HepG2 (cell line): ENCODE measurements at regions not wholly inside any gene's neighbourhood (a gene's known extent, or its start where the extent isn't known, plus 50 kb on each side); places are given as distances from the start of the nearest gene placed in this dataset.
A peak's percentile ranks its signal among the peaks of the same experiment; 100 is the strongest.

Experiments used
- ATAC-seq: fragments of 200-7000 bp; cut with Tn5 transposase; 3 replicates; pipeline ENCODE4 v1.9.1; 2020; ENCODE audit warnings: mild to moderate bottlenecking, moderate library complexity
- BruUV-seq: library from RNA; stranded (reverse); fragments of 400-500 nt; replicated peaks from 2 replicates; lab custom pipeline; 2021; lab: Mats Ljungman, UMichigan
- CTCF ChIA-PET: fragments of 300-600 bp; formaldehyde crosslinking; extraction: SDS; loops from one replicate; lab custom pipeline; 2021; ENCODE audit warnings: low total read pairs, inconsistent platforms, low intra/inter-chr PET ratio; lab: Yijun Ruan, JAX
- POLR2A ChIA-PET: fragments of 350-600 bp; sonication (Branson Sonifier 250); formaldehyde crosslinking; loops from one replicate; lab custom pipeline; 2020; ENCODE audit warnings: antibody characterized with exemption, inconsistent platforms; lab: Yijun Ruan, JAX
- DNase-seq: peaks from one replicate; pipeline ENCODE4 v3.0.0-alpha.2; 2015; ENCODE audit warnings: low spot score
- FAIRE-seq: peaks from 3 replicates; lab custom pipeline; 2011; peaks lifted over from hg19 to GRCh38; lab: Jason Lieb, UNC
- H2AFZ ChIP-seq: one replicate; pipeline ENCODE4 v1.6.1; 2011; ENCODE audit warnings: low read length, inconsistent platforms
- H3K27ac ChIP-seq: fragments of 300-600 bp; 3 replicates; pipeline ENCODE4 v1.8.0; 2011; ENCODE audit warnings: mixed run types, mild to moderate bottlenecking, mixed read lengths, low read length, inconsistent platforms; ENCODE audit not compliant: insufficient read depth; ENCODE audit errors: extremely low read length
- H3K27me3 ChIP-seq, 2 experiments: fragments of 200-600 bp in 1 of 2; 2 replicates in 1 of 2; 3 replicates in 1 of 2; pipeline versions ENCODE4 v1.6.0 to v1.8.0; 2011; ENCODE audit warnings: low read length in 2 of 2, mild to moderate bottlenecking in 2 of 2, moderate library complexity in 2 of 2, inconsistent platforms in 1 of 2; ENCODE audit not compliant: insufficient read depth in 2 of 2, control insufficient read depth in 1 of 2
- H3K36me3 ChIP-seq, 2 experiments: fragments of 200-600 bp in 1 of 2; replicated peaks in 1 of 2; 2 replicates in 1 of 2; 3 replicates in 1 of 2; pipeline versions ENCODE4 v1.5.1 to v1.8.0; 2011; ENCODE audit warnings: low read length in 2 of 2, inconsistent platforms in 1 of 2; ENCODE audit not compliant: insufficient read depth in 2 of 2, control insufficient read depth in 1 of 2
- H3K4me1 ChIP-seq: 2 replicates; pipeline ENCODE4 v1.5.1; 2012; ENCODE audit warnings: low read length, inconsistent platforms; ENCODE audit not compliant: insufficient read depth
- H3K4me2 ChIP-seq: 2 replicates; pipeline ENCODE4 v1.6.0; 2011; ENCODE audit warnings: low read depth, low read length, inconsistent platforms
- H3K4me3 ChIP-seq, 3 experiments: fragments of 200-600 bp in 1 of 3; sonication (generic), shearing (Covaris generic) in 1 of 3; replicated peaks in 1 of 3; 2 replicates each; pipeline ENCODE4 v1.5.1; 2011 to 2016; ENCODE audit warnings: low read length in 3 of 3, inconsistent platforms in 2 of 3, low read depth in 2 of 3, mild to moderate bottlenecking in 2 of 3, control low read depth in 1 of 3, mixed read lengths in 1 of 3; ENCODE audit not compliant: insufficient read depth in 1 of 3
- H3K79me2 ChIP-seq: one replicate; pipeline ENCODE4 v1.6.1; 2011; ENCODE audit warnings: low read length, inconsistent platforms; ENCODE audit not compliant: insufficient read depth
- H3K9ac ChIP-seq: 2 replicates; pipeline ENCODE4 v1.6.0; 2011; ENCODE audit warnings: mild to moderate bottlenecking, low read depth, low read length, inconsistent platforms; ENCODE audit not compliant: insufficient read depth
- H3K9me3 ChIP-seq: 2 replicates; pipeline ENCODE4 v1.5.1; 2012; ENCODE audit warnings: mild to moderate bottlenecking, low read length
- H4K20me1 ChIP-seq: 2 replicates; pipeline ENCODE4 v1.6.0; 2011; ENCODE audit warnings: inconsistent platforms, mild to moderate bottlenecking, low read length, moderate library complexity; ENCODE audit not compliant: insufficient read depth
- ETV5 ChIP-seq: IDR thresholded peaks from 2 replicates; pipeline ENCODE4 v1.6.1; 2018; ENCODE audit warnings: missing biosample characterization, missing genetic modification reagents, inconsistent platforms, borderline replicate concordance
- GPBP1L1 ChIP-seq: sonication (generic); formaldehyde crosslinking; IDR thresholded peaks from 2 replicates; pipeline ENCODE4 v1.5.0; 2020; ENCODE audit warnings: mild to moderate bottlenecking, missing genetic modification reagents
- MAFF ChIP-seq: IDR thresholded peaks from 2 replicates; pipeline ENCODE4 v1.6.1; 2011; ENCODE audit warnings: low read depth, low read length, improper control_type of control experiment
- MAFK ChIP-seq, 2 experiments: IDR thresholded peaks in 1 of 2; conservative IDR thresholded peaks in 1 of 2; 2 replicates each; pipeline ENCODE4 v1.6.1; 2011; ENCODE audit warnings: improper control_type of control experiment in 2 of 2, low read length in 2 of 2
- ZBTB38 ChIP-seq: sonication (generic); formaldehyde crosslinking; IDR thresholded peaks from 2 replicates; pipeline ENCODE4 v1.5.1; 2020; ENCODE audit warnings: mild to moderate bottlenecking, missing genetic modification reagents
- ZFP82 ChIP-seq: sonication (generic); formaldehyde crosslinking; IDR thresholded peaks from 2 replicates; pipeline ENCODE4 v1.5.1; 2020; ENCODE audit warnings: mild to moderate bottlenecking, missing genetic modification reagents, borderline replicate concordance
- ZNF350 ChIP-seq: sonication (generic); formaldehyde crosslinking; IDR thresholded peaks from 2 replicates; pipeline ENCODE4 v1.4.0; 2020; ENCODE audit warnings: mild to moderate bottlenecking, low read depth, missing genetic modification reagents, borderline replicate concordance
- ZNF546 ChIP-seq: sonication (generic); formaldehyde crosslinking; conservative IDR thresholded peaks from 2 replicates; pipeline ENCODE4 v1.8.1; 2023; ENCODE audit warnings: mild to moderate bottlenecking, missing genetic modification reagents
- ZNF619 ChIP-seq: sonication (generic); formaldehyde crosslinking; IDR thresholded peaks from 2 replicates; pipeline ENCODE4 v1.4.0; 2020; ENCODE audit warnings: mild to moderate bottlenecking, missing genetic modification reagents
- WGBS: methylation state at CpG from one replicate; pipeline ENCODE4 v1.1.6; 2017; ENCODE audit warnings: low lambda C conversion rate; 5-methylcytosine and 5-hydroxymethylcytosine counted together
- in situ Hi-C: cut with HindIII; loops from 2 replicates; pipeline ENCODE4 v1.10.0; 2017; ENCODE audit warnings: low pct_unique_long_range_greater_than_20kb; ENCODE audit not compliant: extremely low pct_ligation_motif_present
- intact Hi-C: fragments of 100-400 bp; cut with micrococcal nuclease; formaldehyde crosslinking; loops from one replicate; pipeline ENCODE4 v1.10.0; 2022; ENCODE audit not compliant: unreplicated experiment
- TF ChIP-seq, protein P1 (sequence below): sonication (generic); formaldehyde crosslinking; IDR thresholded peaks from 2 replicates; pipeline ENCODE4 v1.4.0; 2020; ENCODE audit warnings: missing genetic modification reagents, borderline replicate concordance
- TF ChIP-seq, protein P2 (sequence below): sonication (generic); formaldehyde crosslinking; IDR thresholded peaks from 2 replicates; pipeline ENCODE4 v1.5.1; 2020; ENCODE audit warnings: mild to moderate bottlenecking, missing genetic modification reagents, moderate library complexity

DNA sequence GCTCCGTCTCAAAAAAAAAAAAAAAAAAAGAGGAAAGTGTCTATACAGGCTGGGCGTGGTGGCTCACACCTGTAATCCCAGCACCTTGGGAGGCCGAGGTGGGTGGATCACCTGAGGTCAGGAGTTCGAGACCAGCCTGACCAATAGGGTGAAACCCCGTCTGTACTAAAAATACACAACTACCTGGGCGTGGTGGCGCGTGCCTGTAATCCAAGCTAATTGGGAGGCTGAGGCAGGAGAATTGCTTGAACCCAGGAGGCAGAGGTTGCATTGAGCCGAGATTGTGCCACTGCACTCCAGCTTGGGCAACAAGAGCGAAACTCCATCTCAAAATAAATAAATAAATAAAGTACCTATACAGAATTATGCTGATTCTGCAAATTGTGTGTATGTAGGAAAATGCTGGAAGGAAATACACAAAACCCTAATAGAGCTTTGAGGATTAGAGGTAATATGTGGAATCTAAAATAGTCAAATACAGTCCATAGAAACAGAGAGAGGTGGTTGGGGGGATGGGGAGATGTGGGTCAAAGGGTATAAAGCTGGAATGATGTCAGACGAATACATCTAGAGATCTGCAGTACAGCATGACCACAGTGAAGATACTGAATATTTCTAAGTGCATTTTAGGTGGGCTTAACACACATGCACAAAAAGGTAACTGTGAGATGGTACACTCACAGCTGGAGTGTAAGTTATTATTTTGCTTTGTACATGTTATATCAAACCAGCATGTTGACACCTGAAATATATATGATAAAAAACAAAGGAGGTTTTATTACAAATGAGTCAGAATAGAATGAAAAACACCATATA is 174.5 kb upstream of the KLF14 start:
- no peak for DNase-seq
- H3K36me3 ChIP-seq = peaks cover 1 to 6% of the 10 kb centered on the region in 2 experiments; a peak in 4 of 5 replicates
- 95% methylated on average over 11 of the region's 11 CpGs for WGBS
- intact Hi-C loops (no loop called here), in situ Hi-C loops (no loop called here)
- H3K4me3 ChIP-seq = peak overlapping the region in 1 of 3 experiments; percentile 7; a peak in 2 of 6 replicates
- no peaks in the 10 kb centered on the region for H3K27me3 ChIP-seq
- ChIA-PET CTCF (no interaction called here), POLR2A (interaction anchor here (0.7 kb wide), 1 partner anchor 86 kb away, joined by 3 read pairs; no protein-coding TSS in a partner anchor)
- no peaks in the 10 kb centered on the region for H3K9me3 ChIP-seq
- peak overlapping the region; percentile 84 for H3K4me2 ChIP-seq
- FAIRE-seq = no peak
- ATAC-seq = no peak
- peaks cover 95% of the 10 kb centered on the region for H3K79me2 ChIP-seq
- no TSS peak for BruUV-seq
- no peak overlapping the region for H3K9ac ChIP-seq
- H3K27ac ChIP-seq = no peak overlapping the region
- TF ChIP-seq ZFP82 (CRISPR knock-in tag) (no peak), ETV5 (no peak), ZNF350 (CRISPR knock-in tag) (no peak), MAFF (peak; percentile 95), MAFK (conservative IDR thresholded peaks at IDR 0.05 in 1 of 2, IDR thresholded peaks at IDR 0.05 in 1 of 2; ENCODE audit: low read length in 2 of 2) (peak; percentile 95 to 96), ZNF619 (no peak), ZBTB38 (CRISPR knock-in tag) (0 out of 2 replicates have a peak, but pooled peaks have one; percentile 42), ZNF546 (CRISPR knock-in tag) (no peak), GPBP1L1 (CRISPR knock-in tag) (no peak)
- TF ChIP-seq, protein P1, sequence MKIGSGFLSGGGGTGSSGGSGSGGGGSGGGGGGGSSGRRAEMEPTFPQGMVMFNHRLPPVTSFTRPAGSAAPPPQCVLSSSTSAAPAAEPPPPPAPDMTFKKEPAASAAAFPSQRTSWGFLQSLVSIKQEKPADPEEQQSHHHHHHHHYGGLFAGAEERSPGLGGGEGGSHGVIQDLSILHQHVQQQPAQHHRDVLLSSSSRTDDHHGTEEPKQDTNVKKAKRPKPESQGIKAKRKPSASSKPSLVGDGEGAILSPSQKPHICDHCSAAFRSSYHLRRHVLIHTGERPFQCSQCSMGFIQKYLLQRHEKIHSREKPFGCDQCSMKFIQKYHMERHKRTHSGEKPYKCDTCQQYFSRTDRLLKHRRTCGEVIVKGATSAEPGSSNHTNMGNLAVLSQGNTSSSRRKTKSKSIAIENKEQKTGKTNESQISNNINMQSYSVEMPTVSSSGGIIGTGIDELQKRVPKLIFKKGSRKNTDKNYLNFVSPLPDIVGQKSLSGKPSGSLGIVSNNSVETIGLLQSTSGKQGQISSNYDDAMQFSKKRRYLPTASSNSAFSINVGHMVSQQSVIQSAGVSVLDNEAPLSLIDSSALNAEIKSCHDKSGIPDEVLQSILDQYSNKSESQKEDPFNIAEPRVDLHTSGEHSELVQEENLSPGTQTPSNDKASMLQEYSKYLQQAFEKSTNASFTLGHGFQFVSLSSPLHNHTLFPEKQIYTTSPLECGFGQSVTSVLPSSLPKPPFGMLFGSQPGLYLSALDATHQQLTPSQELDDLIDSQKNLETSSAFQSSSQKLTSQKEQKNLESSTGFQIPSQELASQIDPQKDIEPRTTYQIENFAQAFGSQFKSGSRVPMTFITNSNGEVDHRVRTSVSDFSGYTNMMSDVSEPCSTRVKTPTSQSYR (CRISPR knock-in tag) = peak; percentile 16; the same call in 1 of the 2 replicates
- TF ChIP-seq, protein P2, sequence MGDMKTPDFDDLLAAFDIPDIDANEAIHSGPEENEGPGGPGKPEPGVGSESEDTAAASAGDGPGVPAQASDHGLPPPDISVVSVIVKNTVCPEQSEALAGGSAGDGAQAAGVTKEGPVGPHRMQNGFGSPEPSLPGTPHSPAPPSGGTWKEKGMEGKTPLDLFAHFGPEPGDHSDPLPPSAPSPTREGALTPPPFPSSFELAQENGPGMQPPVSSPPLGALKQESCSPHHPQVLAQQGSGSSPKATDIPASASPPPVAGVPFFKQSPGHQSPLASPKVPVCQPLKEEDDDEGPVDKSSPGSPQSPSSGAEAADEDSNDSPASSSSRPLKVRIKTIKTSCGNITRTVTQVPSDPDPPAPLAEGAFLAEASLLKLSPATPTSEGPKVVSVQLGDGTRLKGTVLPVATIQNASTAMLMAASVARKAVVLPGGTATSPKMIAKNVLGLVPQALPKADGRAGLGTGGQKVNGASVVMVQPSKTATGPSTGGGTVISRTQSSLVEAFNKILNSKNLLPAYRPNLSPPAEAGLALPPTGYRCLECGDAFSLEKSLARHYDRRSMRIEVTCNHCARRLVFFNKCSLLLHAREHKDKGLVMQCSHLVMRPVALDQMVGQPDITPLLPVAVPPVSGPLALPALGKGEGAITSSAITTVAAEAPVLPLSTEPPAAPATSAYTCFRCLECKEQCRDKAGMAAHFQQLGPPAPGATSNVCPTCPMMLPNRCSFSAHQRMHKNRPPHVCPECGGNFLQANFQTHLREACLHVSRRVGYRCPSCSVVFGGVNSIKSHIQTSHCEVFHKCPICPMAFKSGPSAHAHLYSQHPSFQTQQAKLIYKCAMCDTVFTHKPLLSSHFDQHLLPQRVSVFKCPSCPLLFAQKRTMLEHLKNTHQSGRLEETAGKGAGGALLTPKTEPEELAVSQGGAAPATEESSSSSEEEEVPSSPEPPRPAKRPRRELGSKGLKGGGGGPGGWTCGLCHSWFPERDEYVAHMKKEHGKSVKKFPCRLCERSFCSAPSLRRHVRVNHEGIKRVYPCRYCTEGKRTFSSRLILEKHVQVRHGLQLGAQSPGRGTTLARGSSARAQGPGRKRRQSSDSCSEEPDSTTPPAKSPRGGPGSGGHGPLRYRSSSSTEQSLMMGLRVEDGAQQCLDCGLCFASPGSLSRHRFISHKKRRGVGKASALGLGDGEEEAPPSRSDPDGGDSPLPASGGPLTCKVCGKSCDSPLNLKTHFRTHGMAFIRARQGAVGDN = 0 out of 2 replicates have a peak, but pooled peaks have one; percentile 15
- no peaks in the 10 kb centered on the region for H4K20me1 ChIP-seq
- peaks cover 97% of the 10 kb centered on the region for H3K4me1 ChIP-seq
- no peak overlapping the region for H2AFZ ChIP-seq
